ENCODE measurements at regions not wholly inside any gene's neighbourhood (a gene's known extent, or its start where the extent isn't known, plus 50 kb on each side); places are given as distances from the start of the nearest gene placed in this dataset.
"Not testable (repeated sequence)": the region's sequence is repeated elsewhere in the genome, so short reads cannot be mapped to it uniquely, and the experiment has no call there.

GRCh38 chr2:191501561-191502168, 176.3 kb upstream of the NABP1 start:
- Mint-ChIP-seq H3K9me3 (no peaks in the 10 kb centered on the region), H3K4me3 (no peak overlapping the region), H3K27ac (no peak overlapping the region), H3K27me3 (peaks cover 6% of the 10 kb centered on the region), H3K36me3 (ENCODE audit: low read depth) (no peaks in the 10 kb centered on the region), H3K4me1 (ENCODE audit: low read depth) (no peaks in the 10 kb centered on the region)

DNA sequence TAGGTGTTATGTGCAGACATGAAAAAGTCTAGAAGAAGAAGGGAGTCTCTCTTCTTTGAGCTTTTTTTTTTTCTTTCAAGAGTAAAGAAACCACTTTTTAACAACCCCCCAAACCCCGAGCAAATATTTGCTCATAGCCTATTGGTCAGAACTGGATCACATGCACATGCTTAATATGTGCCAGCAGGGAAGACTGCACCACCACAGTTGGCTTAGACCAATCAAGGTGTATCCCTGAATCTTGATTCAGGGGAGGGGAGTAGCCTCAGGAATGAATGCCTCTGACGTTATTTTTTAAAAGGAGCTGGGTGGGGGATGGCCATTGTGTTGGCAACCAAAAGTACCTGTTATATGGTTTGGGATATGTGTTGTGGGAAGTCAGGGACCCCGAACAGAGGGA, 171.4 kb upstream of the NABP1 start:
- no peaks in the 10 kb centered on the region for H3K4me1 Mint-ChIP-seq (ENCODE audit: low read depth)

DNA sequence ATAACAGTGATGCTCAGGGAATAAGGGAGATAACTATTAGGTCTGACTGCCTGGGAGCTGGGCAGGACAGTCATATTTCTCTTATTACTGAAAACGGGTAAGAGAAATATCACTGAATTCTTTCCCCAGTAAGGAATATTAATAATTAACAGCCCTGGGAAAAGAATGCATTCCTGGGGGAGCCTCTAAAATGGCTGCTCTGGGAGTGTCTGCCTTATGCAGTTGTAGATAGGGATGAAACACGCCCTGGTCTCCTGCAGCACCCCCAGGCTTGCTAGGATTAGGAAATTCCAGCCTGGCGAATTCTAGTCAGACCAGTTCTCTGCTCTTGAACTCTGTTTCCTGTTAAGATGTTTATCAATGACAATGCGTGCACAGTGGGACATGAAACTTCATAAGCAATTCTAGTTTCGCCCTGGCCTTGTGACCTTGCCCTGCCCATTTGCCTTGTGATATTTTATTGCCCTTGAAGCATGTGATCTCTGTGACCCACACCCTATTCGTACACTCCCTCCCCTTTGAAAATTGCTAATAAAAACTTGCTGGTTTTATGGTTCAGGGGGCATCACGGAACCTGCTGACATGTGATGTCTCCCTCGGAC, 170.6 kb upstream of the NABP1 start:
- H3K4me3 Mint-ChIP-seq; H3K9me3 Mint-ChIP-seq; H3K4me1 Mint-ChIP-seq (ENCODE audit: low read depth); H3K27ac Mint-ChIP-seq; H3K36me3 Mint-ChIP-seq (ENCODE audit: low read depth): not testable (repeated sequence)
- peaks cover 16% of the 10 kb centered on the region for H3K27me3 Mint-ChIP-seq

More for the DNA sequence above, 171.4 kb upstream of the NABP1 start:
- Mint-ChIP-seq H3K36me3 (ENCODE audit: low read depth) (no peaks in the 10 kb centered on the region), H3K9me3 (peaks cover 9% of the 10 kb centered on the region), H3K27ac (no peak overlapping the region), H3K4me3 (no peak overlapping the region), H3K27me3 (peaks cover 16% of the 10 kb centered on the region)

- Mint-ChIP-seq H3K4me3 (no peak overlapping the region), H3K9me3 (peaks cover 9% of the 10 kb centered on the region), H3K27ac (no peak overlapping the region), H3K4me1 (ENCODE audit: low read depth) (no peaks in the 10 kb centered on the region), H3K36me3 (ENCODE audit: low read depth) (no peaks in the 10 kb centered on the region), H3K27me3 (peaks cover 13% of the 10 kb centered on the region)
These were observed 169.2 kb upstream of the NABP1 start for GRCh38 chr2:191508738-191509137.

DNA sequence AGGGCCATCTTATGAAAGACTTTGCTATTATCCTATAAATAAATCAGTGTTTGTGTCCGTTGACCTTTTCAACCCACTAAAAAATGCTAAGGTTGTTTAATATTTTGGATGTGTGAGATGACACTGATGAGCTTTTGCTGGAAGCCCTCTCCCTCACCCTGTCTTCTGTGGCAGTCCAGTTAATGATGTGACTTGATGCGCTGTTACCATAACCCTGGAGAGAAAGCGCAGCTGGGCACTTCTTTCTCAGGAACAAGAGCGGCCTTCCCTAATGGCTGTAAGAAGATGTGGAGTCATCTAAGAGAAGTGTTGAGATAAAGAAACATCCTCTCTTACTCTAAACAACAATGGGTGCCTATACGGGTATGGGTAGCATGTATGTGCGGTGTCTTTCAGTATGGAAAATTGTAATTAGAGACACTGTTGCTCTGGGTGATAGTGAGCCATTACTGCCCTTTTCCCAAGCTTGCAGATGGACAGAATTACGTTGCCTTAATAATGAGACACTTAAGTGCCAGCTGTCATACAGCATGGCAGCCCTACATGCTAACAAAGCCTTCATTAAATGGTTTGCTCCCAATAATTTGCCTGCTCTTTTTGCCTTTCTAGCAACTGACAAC, 165.6 kb upstream of the NABP1 start:
- Mint-ChIP-seq H3K9me3 (peaks cover 6% of the 10 kb centered on the region), H3K4me3 (no peak overlapping the region), H3K4me1 (ENCODE audit: low read depth) (no peaks in the 10 kb centered on the region), H3K36me3 (ENCODE audit: low read depth) (no peaks in the 10 kb centered on the region), H3K27ac (no peak overlapping the region), H3K27me3 (peaks cover 4% of the 10 kb centered on the region)

GRCh38 chr2:191512874-191513273, 165.1 kb upstream of the NABP1 start:
- Mint-ChIP-seq H3K27ac (no peak overlapping the region), H3K4me1 (ENCODE audit: low read depth) (no peaks in the 10 kb centered on the region), H3K27me3 (peaks cover 4% of the 10 kb centered on the region), H3K4me3 (no peak overlapping the region), H3K36me3 (ENCODE audit: low read depth) (no peaks in the 10 kb centered on the region), H3K9me3 (peaks cover 1% of the 10 kb centered on the region)

- Mint-ChIP-seq H3K4me3 (no peak overlapping the region), H3K27ac (no peak overlapping the region), H3K27me3 (peaks cover 6% of the 10 kb centered on the region), H3K9me3 (no peaks in the 10 kb centered on the region), H3K36me3 (ENCODE audit: low read depth) (no peaks in the 10 kb centered on the region), H3K4me1 (ENCODE audit: low read depth) (no peaks in the 10 kb centered on the region)
These were observed 163.3 kb upstream of the NABP1 start for GRCh38 chr2:191514613-191515012.

GRCh38 chr2:191515551-191515950, 162.4 kb upstream of the NABP1 start:
- H3K36me3 Mint-ChIP-seq (ENCODE audit: low read depth): no peaks in the 10 kb centered on the region
- H3K27me3 Mint-ChIP-seq: peaks cover 8% of the 10 kb centered on the region
- H3K4me3 Mint-ChIP-seq: no peak overlapping the region
- no peaks in the 10 kb centered on the region for H3K4me1 Mint-ChIP-seq (ENCODE audit: low read depth)
- H3K27ac Mint-ChIP-seq: no peak overlapping the region
- no peaks in the 10 kb centered on the region for H3K9me3 Mint-ChIP-seq

GRCh38 chr2:191516260-191516659, 161.7 kb upstream of the NABP1 start:
- H3K27me3 Mint-ChIP-seq: peaks cover 8% of the 10 kb centered on the region
- no peak overlapping the region for H3K27ac Mint-ChIP-seq
- H3K36me3 Mint-ChIP-seq (ENCODE audit: low read depth): no peaks in the 10 kb centered on the region
- no peaks in the 10 kb centered on the region for H3K9me3 Mint-ChIP-seq
- H3K4me1 Mint-ChIP-seq (ENCODE audit: low read depth): no peaks in the 10 kb centered on the region
- no peak overlapping the region for H3K4me3 Mint-ChIP-seq

- H3K4me1 Mint-ChIP-seq (ENCODE audit: low read depth): no peaks in the 10 kb centered on the region
- no peak overlapping the region for H3K27ac Mint-ChIP-seq
- H3K4me3 Mint-ChIP-seq: no peak overlapping the region
- H3K36me3 Mint-ChIP-seq (ENCODE audit: low read depth): no peaks in the 10 kb centered on the region
- no peaks in the 10 kb centered on the region for H3K9me3 Mint-ChIP-seq
- H3K27me3 Mint-ChIP-seq: peaks cover 8% of the 10 kb centered on the region
These were observed 156.2 kb upstream of the NABP1 start for GRCh38 chr2:191521608-191522208.

GRCh38 chr2:191522478-191523120, 155.3 kb upstream of the NABP1 start:
- Mint-ChIP-seq H3K4me1 (ENCODE audit: low read depth) (no peaks in the 10 kb centered on the region), H3K27ac (no peak overlapping the region), H3K4me3 (no peak overlapping the region), H3K27me3 (peaks cover 8% of the 10 kb centered on the region), H3K36me3 (ENCODE audit: low read depth) (no peaks in the 10 kb centered on the region), H3K9me3 (no peaks in the 10 kb centered on the region)

GRCh38 chr2:191526091-191526490, 151.8 kb upstream of the NABP1 start:
- no peak overlapping the region for H3K4me3 Mint-ChIP-seq

GRCh38 chr2:191526536-191526935, 151.4 kb upstream of the NABP1 start:
- no peak overlapping the region for H3K4me3 Mint-ChIP-seq
- peaks cover 8% of the 10 kb centered on the region for H3K4me1 Mint-ChIP-seq (ENCODE audit: low read depth)
- H3K36me3 Mint-ChIP-seq (ENCODE audit: low read depth): no peaks in the 10 kb centered on the region
- H3K27me3 Mint-ChIP-seq: no peaks in the 10 kb centered on the region
- H3K9me3 Mint-ChIP-seq: no peaks in the 10 kb centered on the region
- no peak overlapping the region for H3K27ac Mint-ChIP-seq

More at GRCh38 chr2:191526091-191526490, 151.8 kb upstream of the NABP1 start:
- Mint-ChIP-seq H3K4me1 (ENCODE audit: low read depth) (peaks cover 8% of the 10 kb centered on the region), H3K27me3 (no peaks in the 10 kb centered on the region), H3K9me3 (no peaks in the 10 kb centered on the region), H3K36me3 (ENCODE audit: low read depth) (no peaks in the 10 kb centered on the region), H3K27ac (no peak overlapping the region)

DNA sequence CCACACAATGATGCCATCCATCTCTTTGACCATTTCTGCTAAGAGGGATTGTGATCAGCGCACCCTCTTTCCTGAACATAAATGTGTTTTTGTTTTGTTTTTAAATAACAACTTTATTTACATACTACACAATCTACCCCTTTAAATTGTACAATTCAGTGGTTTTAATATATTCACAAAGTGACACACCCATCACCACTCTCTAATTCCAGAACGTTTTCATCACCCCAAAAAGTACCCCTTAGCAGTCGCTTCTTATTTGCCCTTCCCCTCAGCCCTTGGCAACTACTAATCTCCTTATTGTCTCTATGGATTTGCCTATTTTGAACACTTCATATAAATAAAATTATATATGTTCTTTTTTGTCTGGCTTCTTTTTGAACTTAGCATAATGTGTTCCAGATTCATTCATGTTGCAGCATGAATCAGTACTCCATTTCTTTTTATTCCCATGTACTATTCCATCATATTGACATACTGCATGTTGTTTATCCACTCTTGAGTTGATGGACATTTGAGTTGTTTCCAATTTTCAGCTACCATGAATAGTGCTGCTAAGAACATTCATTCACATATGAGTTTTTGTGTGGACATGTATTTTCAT, 150.9 kb upstream of the NABP1 start:
- Mint-ChIP-seq H3K4me3 (no peak overlapping the region), H3K9me3 (no peaks in the 10 kb centered on the region), H3K36me3 (ENCODE audit: low read depth) (no peaks in the 10 kb centered on the region), H3K27ac (no peak overlapping the region), H3K27me3 (peaks cover 4% of the 10 kb centered on the region), H3K4me1 (ENCODE audit: low read depth) (peaks cover 8% of the 10 kb centered on the region)

GRCh38 chr2:191530618-191531017, 147.3 kb upstream of the NABP1 start:
- Mint-ChIP-seq H3K36me3 (ENCODE audit: low read depth) (no peaks in the 10 kb centered on the region), H3K9me3 (no peaks in the 10 kb centered on the region), H3K4me3 (no peak overlapping the region), H3K27me3 (peaks cover 4% of the 10 kb centered on the region), H3K4me1 (ENCODE audit: low read depth) (peaks cover 8% of the 10 kb centered on the region), H3K27ac (no peak overlapping the region)
